ENCODE measurements at regions not wholly inside any gene's neighbourhood (a gene's known extent, or its start where the extent isn't known, plus 50 kb on each side); places are given as distances from the start of the nearest gene placed in this dataset.

GRCh38 chr3:146912241-146913015 lies 307.3 kb upstream of the PLSCR5 start:
- no peak overlapping the region for H3K9ac ChIP-seq (ENCODE audit: low read length)
- no peak overlapping the region for H3K4me3 ChIP-seq (ENCODE audit: low read length)
- H2BK120ac ChIP-seq (ENCODE audit: low read depth, low read length), result no peak overlapping the region
- WGBS (ENCODE audit: extremely low coverage, insufficient coverage, low lambda C conversion rate), result no CpG with 5 or more reads among the region's 8 CpGs
- no peak overlapping the region for H3K18ac ChIP-seq (ENCODE audit: low read length)
- no peak overlapping the region for H3K56ac ChIP-seq (ENCODE audit: low read length)
- H3K27ac ChIP-seq (ENCODE audit: low read depth, low read length), result no peak overlapping the region
- H3K4ac ChIP-seq (ENCODE audit: low read depth, low read length), result no peak overlapping the region
- no peak overlapping the region for H4K5ac ChIP-seq (ENCODE audit: low read length)
- DNase-seq, result no peak
- no peak overlapping the region for H2BK15ac ChIP-seq (replicated peaks; ENCODE audit: low read depth)
- no peaks in the 10 kb centered on the region for H3K36me3 ChIP-seq (ENCODE audit: control insufficient read depth, insufficient read depth, low read length)
- H2AK5ac ChIP-seq (ENCODE audit: low read length), result no peak overlapping the region
- no peaks in the 10 kb centered on the region for H3K4me1 ChIP-seq (ENCODE audit: control insufficient read depth, low read depth, low read length)
- no peaks in the 10 kb centered on the region for H3K79me1 ChIP-seq (ENCODE audit: low read length)
- H3K27me3 ChIP-seq (ENCODE audit: insufficient read depth, low read length, poor library complexity), result no peaks in the 10 kb centered on the region
- H4K8ac ChIP-seq (ENCODE audit: low read depth, low read length), result no peak overlapping the region
- no peaks in the 10 kb centered on the region for H3K79me2 ChIP-seq (ENCODE audit: control insufficient read depth, insufficient read depth, low read length)
- no peak overlapping the region for H3K23ac ChIP-seq (ENCODE audit: low read length)
- H3K4me2 ChIP-seq (ENCODE audit: low read length), result no peak overlapping the region
- H2BK5ac ChIP-seq (ENCODE audit: low read length), result no peak overlapping the region

GRCh38 chr3:146903927-146904326 lies 298.8 kb upstream of the PLSCR5 start:
- H3K79me2 ChIP-seq (ENCODE audit: control insufficient read depth, insufficient read depth, low read length), result no peaks in the 10 kb centered on the region
- no peak overlapping the region for H3K56ac ChIP-seq (ENCODE audit: low read length)
- H3K36me3 ChIP-seq (ENCODE audit: control insufficient read depth, insufficient read depth, low read length), result no peaks in the 10 kb centered on the region
- no peak overlapping the region for H2AK5ac ChIP-seq (ENCODE audit: low read length)
- no peaks in the 10 kb centered on the region for H3K4me1 ChIP-seq (ENCODE audit: control insufficient read depth, low read depth, low read length)
- H2BK120ac ChIP-seq (ENCODE audit: low read depth, low read length), result no peak overlapping the region
- no CpG with 5 or more reads among the region's 3 CpGs for WGBS (ENCODE audit: extremely low coverage, insufficient coverage, low lambda C conversion rate)
- no peak overlapping the region for H4K8ac ChIP-seq (ENCODE audit: low read depth, low read length)
- H3K27ac ChIP-seq (ENCODE audit: low read depth, low read length), result no peak overlapping the region
- H2BK5ac ChIP-seq (ENCODE audit: low read length), result no peak overlapping the region
- H3K27me3 ChIP-seq (ENCODE audit: insufficient read depth, low read length, poor library complexity), result no peaks in the 10 kb centered on the region
- no peak overlapping the region for H3K23ac ChIP-seq (ENCODE audit: low read length)
- H3K18ac ChIP-seq (ENCODE audit: low read length), result no peak overlapping the region
- no peak for DNase-seq
- H3K79me1 ChIP-seq (ENCODE audit: low read length), result no peaks in the 10 kb centered on the region
- H4K5ac ChIP-seq (ENCODE audit: low read length), result no peak overlapping the region
- H3K9ac ChIP-seq (ENCODE audit: low read length), result no peak overlapping the region
- H3K4me2 ChIP-seq (ENCODE audit: low read length), result no peak overlapping the region
- no peak overlapping the region for H3K4me3 ChIP-seq (ENCODE audit: low read length)
- no peak overlapping the region for H3K4ac ChIP-seq (ENCODE audit: low read depth, low read length)
- no peak overlapping the region for H2BK15ac ChIP-seq (replicated peaks; ENCODE audit: low read depth)

GRCh38 chr3:146899171-146899570 lies 294.0 kb upstream of the PLSCR5 start:
- peak; percentile 1 for DNase-seq
- Histone ChIP-seq H2BK5ac (ENCODE audit: low read length) (no peak overlapping the region), H3K4ac (ENCODE audit: low read depth, low read length) (no peak overlapping the region), H3K4me1 (ENCODE audit: control insufficient read depth, low read depth, low read length) (no peaks in the 10 kb centered on the region), H3K4me3 (ENCODE audit: low read length) (no peak overlapping the region), H4K5ac (ENCODE audit: low read length) (no peak overlapping the region), H3K27me3 (ENCODE audit: insufficient read depth, low read length, poor library complexity) (no peaks in the 10 kb centered on the region), H3K27ac (ENCODE audit: low read depth, low read length) (no peak overlapping the region), H3K56ac (ENCODE audit: low read length) (no peak overlapping the region), H3K79me2 (ENCODE audit: control insufficient read depth, insufficient read depth, low read length) (no peaks in the 10 kb centered on the region), H2BK120ac (ENCODE audit: low read depth, low read length) (no peak overlapping the region), H3K79me1 (ENCODE audit: low read length) (no peaks in the 10 kb centered on the region), H2AK5ac (ENCODE audit: low read length) (no peak overlapping the region), H3K23ac (ENCODE audit: low read length) (no peak overlapping the region), H3K18ac (ENCODE audit: low read length) (no peak overlapping the region), H2BK15ac (replicated peaks; ENCODE audit: low read depth) (no peak overlapping the region), H4K8ac (ENCODE audit: low read depth, low read length) (no peak overlapping the region), H3K9ac (ENCODE audit: low read length) (no peak overlapping the region), H3K36me3 (ENCODE audit: control insufficient read depth, insufficient read depth, low read length) (no peaks in the 10 kb centered on the region), H3K4me2 (ENCODE audit: low read length) (no peak overlapping the region)
- WGBS (ENCODE audit: extremely low coverage, insufficient coverage, low lambda C conversion rate), result no CpG with 5 or more reads among the region's 3 CpGs

GRCh38 chr3:146896711-146897110 lies 291.6 kb upstream of the PLSCR5 start:
- Histone ChIP-seq H3K79me1 (ENCODE audit: low read length) (no peaks in the 10 kb centered on the region), H2AK5ac (ENCODE audit: low read length) (no peak overlapping the region), H3K4me3 (ENCODE audit: low read length) (no peak overlapping the region), H3K4me2 (ENCODE audit: low read length) (no peak overlapping the region), H3K56ac (ENCODE audit: low read length) (no peak overlapping the region), H3K79me2 (ENCODE audit: control insufficient read depth, insufficient read depth, low read length) (no peaks in the 10 kb centered on the region), H3K18ac (ENCODE audit: low read length) (no peak overlapping the region), H3K4ac (ENCODE audit: low read depth, low read length) (no peak overlapping the region), H2BK120ac (ENCODE audit: low read depth, low read length) (no peak overlapping the region), H3K36me3 (ENCODE audit: control insufficient read depth, insufficient read depth, low read length) (no peaks in the 10 kb centered on the region), H3K23ac (ENCODE audit: low read length) (no peak overlapping the region), H3K27ac (ENCODE audit: low read depth, low read length) (no peak overlapping the region), H4K5ac (ENCODE audit: low read length) (no peak overlapping the region), H3K9ac (ENCODE audit: low read length) (no peak overlapping the region), H3K27me3 (ENCODE audit: insufficient read depth, low read length, poor library complexity) (no peaks in the 10 kb centered on the region), H4K8ac (ENCODE audit: low read depth, low read length) (no peak overlapping the region), H2BK15ac (replicated peaks; ENCODE audit: low read depth) (no peak overlapping the region), H2BK5ac (ENCODE audit: low read length) (no peak overlapping the region), H3K4me1 (ENCODE audit: control insufficient read depth, low read depth, low read length) (no peaks in the 10 kb centered on the region)
- no CpG with 5 or more reads among the region's 4 CpGs for WGBS (ENCODE audit: extremely low coverage, insufficient coverage, low lambda C conversion rate)
- DNase-seq, result peak; percentile 2

GRCh38 chr3:146895026-146895749 lies 290.0 kb upstream of the PLSCR5 start:
- WGBS (ENCODE audit: extremely low coverage, insufficient coverage, low lambda C conversion rate), result no CpG with 5 or more reads among the region's 4 CpGs
- no peak overlapping the region for H2AK5ac ChIP-seq (ENCODE audit: low read length)
- no peak overlapping the region for H3K18ac ChIP-seq (ENCODE audit: low read length)
- H4K5ac ChIP-seq (ENCODE audit: low read length), result no peak overlapping the region
- H2BK120ac ChIP-seq (ENCODE audit: low read depth, low read length), result no peak overlapping the region
- H2BK15ac ChIP-seq (replicated peaks; ENCODE audit: low read depth), result no peak overlapping the region
- H3K56ac ChIP-seq (ENCODE audit: low read length), result no peak overlapping the region
- no peak overlapping the region for H3K4ac ChIP-seq (ENCODE audit: low read depth, low read length)
- no peak overlapping the region for H3K4me2 ChIP-seq (ENCODE audit: low read length)
- H3K36me3 ChIP-seq (ENCODE audit: control insufficient read depth, insufficient read depth, low read length), result no peaks in the 10 kb centered on the region
- no peaks in the 10 kb centered on the region for H3K4me1 ChIP-seq (ENCODE audit: control insufficient read depth, low read depth, low read length)
- no peak overlapping the region for H4K8ac ChIP-seq (ENCODE audit: low read depth, low read length)
- no peaks in the 10 kb centered on the region for H3K79me1 ChIP-seq (ENCODE audit: low read length)
- peak; percentile 4 for DNase-seq
- no peak overlapping the region for H3K27ac ChIP-seq (ENCODE audit: low read depth, low read length)
- no peak overlapping the region for H3K23ac ChIP-seq (ENCODE audit: low read length)
- H3K4me3 ChIP-seq (ENCODE audit: low read length), result no peak overlapping the region
- H3K27me3 ChIP-seq (ENCODE audit: insufficient read depth, low read length, poor library complexity), result no peaks in the 10 kb centered on the region
- no peaks in the 10 kb centered on the region for H3K79me2 ChIP-seq (ENCODE audit: control insufficient read depth, insufficient read depth, low read length)
- no peak overlapping the region for H2BK5ac ChIP-seq (ENCODE audit: low read length)
- no peak overlapping the region for H3K9ac ChIP-seq (ENCODE audit: low read length)

All from mesendoderm (in vitro differentiated cells).